ENCODE measurements at regions not wholly inside any gene's neighbourhood (a gene's known extent, or its start where the extent isn't known, plus 50 kb on each side); places are given as distances from the start of the nearest gene placed in this dataset.

- no peak for TF ChIP-seq POLR2AphosphoS5 (IDR thresholded peaks at IDR 0.05; ENCODE audit: low read depth, low read length)
- TF ChIP-seq REST (IDR thresholded peaks at IDR 0.05; ENCODE audit: insufficient read depth in 1 of 2, low read depth in 2 of 2, low read length in 2 of 2) = no peak
- TF ChIP-seq TAF1 (IDR thresholded peaks at IDR 0.05; ENCODE audit: borderline replicate concordance, insufficient read depth, low read length) = no peak
- no peak for TF ChIP-seq FOXP2 (optimal IDR thresholded peaks at IDR 0.05; ENCODE audit: borderline replicate concordance, extremely low read depth, extremely low read length, insufficient read depth)
- no peak for TF ChIP-seq SIN3A (IDR thresholded peaks at IDR 0.05; ENCODE audit: borderline replicate concordance, insufficient read depth, low read length)
Measured at GRCh38 chr2:123771928-123772632, 253.0 kb upstream of the CNTNAP5 start.
